Astrocyte (in vitro differentiated cells and primary cell): ENCODE measurements at regions not wholly inside any gene's neighbourhood (a gene's known extent, or its start where the extent isn't known, plus 50 kb on each side); places are given as distances from the start of the nearest gene placed in this dataset.

Experiments
- DNase-seq: peaks from one replicate; pipeline ENCODE4 v3.0.0-alpha.2; 2010; ENCODE audit warnings: low read depth
- FAIRE-seq: peaks from 2 replicates; lab custom pipeline; 2011; peaks lifted over from hg19 to GRCh38; lab: Jason Lieb, UNC
- H2AFZ ChIP-seq: 2 replicates; pipeline ENCODE4 v1.6.0; 2012; ENCODE audit warnings: low read depth, low read length, inconsistent platforms
- H3K27ac ChIP-seq: 2 replicates; pipeline ENCODE4 v1.5.1; 2011; ENCODE audit warnings: low read depth, low read length, inconsistent platforms
- H3K27me3 ChIP-seq: 2 replicates; pipeline ENCODE4 v1.6.0; 2011; ENCODE audit warnings: low read length, inconsistent platforms; ENCODE audit not compliant: insufficient read depth
- H3K36me3 ChIP-seq: 2 replicates; pipeline ENCODE4 v1.5.1; 2011; ENCODE audit warnings: low read length, inconsistent platforms; ENCODE audit not compliant: insufficient read depth
- H3K4me1 ChIP-seq: 2 replicates; pipeline ENCODE4 v1.5.1; 2011; ENCODE audit warnings: low read length, inconsistent platforms; ENCODE audit not compliant: insufficient read depth
- H3K4me2 ChIP-seq: 2 replicates; pipeline ENCODE4 v1.6.0; 2012; ENCODE audit warnings: low read length, inconsistent platforms
- H3K4me3 ChIP-seq: 2 replicates; pipeline ENCODE4 v1.5.1; 2011; ENCODE audit warnings: low read depth, mild to moderate bottlenecking, low read length, inconsistent platforms; ENCODE audit not compliant: insufficient read depth
- H3K79me2 ChIP-seq: 2 replicates; pipeline ENCODE4 v1.6.0; 2012; ENCODE audit warnings: mild to moderate bottlenecking, low read length, inconsistent platforms; ENCODE audit not compliant: insufficient read depth
- H3K9ac ChIP-seq: 2 replicates; pipeline ENCODE4 v1.6.0; 2012; ENCODE audit warnings: mild to moderate bottlenecking, low read length, inconsistent platforms
- H3K9me3 ChIP-seq: 2 replicates; pipeline ENCODE4 v1.5.1; 2012; ENCODE audit warnings: low read depth, mild to moderate bottlenecking, low read length, inconsistent platforms; ENCODE audit not compliant: insufficient read depth
- H4K20me1 ChIP-seq: 2 replicates; pipeline ENCODE4 v1.6.0; 2012; ENCODE audit warnings: low read length, inconsistent platforms; ENCODE audit not compliant: insufficient read depth
- H3K27ac Mint-ChIP-seq: one replicate; pipeline ENCODE4 v1.8.0; 2021; ENCODE audit warnings: mild to moderate bottlenecking, mixed read lengths; ENCODE audit not compliant: unreplicated experiment
- H3K27me3 Mint-ChIP-seq: one replicate; pipeline ENCODE4 v1.8.0; 2021; ENCODE audit warnings: low read depth, mixed read lengths; ENCODE audit not compliant: unreplicated experiment
- H3K36me3 Mint-ChIP-seq: one replicate; pipeline ENCODE4 v1.8.0; 2021; ENCODE audit warnings: low read depth, mixed read lengths; ENCODE audit not compliant: unreplicated experiment
- H3K4me1 Mint-ChIP-seq: one replicate; pipeline ENCODE4 v1.8.0; 2021; ENCODE audit warnings: low read depth, mixed read lengths; ENCODE audit not compliant: unreplicated experiment
- H3K4me3 Mint-ChIP-seq: one replicate; pipeline ENCODE4 v1.8.0; 2021; ENCODE audit warnings: mild to moderate bottlenecking, moderate library complexity, mixed read lengths; ENCODE audit not compliant: unreplicated experiment
- H3K9me3 Mint-ChIP-seq: one replicate; pipeline ENCODE4 v1.8.0; 2021; ENCODE audit warnings: mild to moderate bottlenecking, mixed read lengths; ENCODE audit not compliant: unreplicated experiment
- CTCF ChIP-seq: IDR thresholded peaks from 2 replicates; pipeline ENCODE4 v1.5.1; 2011; ENCODE audit warnings: low read depth, mild to moderate bottlenecking, inconsistent platforms, low read length, moderate library complexity; ENCODE audit not compliant: insufficient read depth
- EZH2 ChIP-seq: IDR thresholded peaks from 2 replicates; pipeline ENCODE4 v1.6.1; 2012; ENCODE audit warnings: mild to moderate bottlenecking, low read length, inconsistent platforms; ENCODE audit not compliant: insufficient read depth

DNA sequence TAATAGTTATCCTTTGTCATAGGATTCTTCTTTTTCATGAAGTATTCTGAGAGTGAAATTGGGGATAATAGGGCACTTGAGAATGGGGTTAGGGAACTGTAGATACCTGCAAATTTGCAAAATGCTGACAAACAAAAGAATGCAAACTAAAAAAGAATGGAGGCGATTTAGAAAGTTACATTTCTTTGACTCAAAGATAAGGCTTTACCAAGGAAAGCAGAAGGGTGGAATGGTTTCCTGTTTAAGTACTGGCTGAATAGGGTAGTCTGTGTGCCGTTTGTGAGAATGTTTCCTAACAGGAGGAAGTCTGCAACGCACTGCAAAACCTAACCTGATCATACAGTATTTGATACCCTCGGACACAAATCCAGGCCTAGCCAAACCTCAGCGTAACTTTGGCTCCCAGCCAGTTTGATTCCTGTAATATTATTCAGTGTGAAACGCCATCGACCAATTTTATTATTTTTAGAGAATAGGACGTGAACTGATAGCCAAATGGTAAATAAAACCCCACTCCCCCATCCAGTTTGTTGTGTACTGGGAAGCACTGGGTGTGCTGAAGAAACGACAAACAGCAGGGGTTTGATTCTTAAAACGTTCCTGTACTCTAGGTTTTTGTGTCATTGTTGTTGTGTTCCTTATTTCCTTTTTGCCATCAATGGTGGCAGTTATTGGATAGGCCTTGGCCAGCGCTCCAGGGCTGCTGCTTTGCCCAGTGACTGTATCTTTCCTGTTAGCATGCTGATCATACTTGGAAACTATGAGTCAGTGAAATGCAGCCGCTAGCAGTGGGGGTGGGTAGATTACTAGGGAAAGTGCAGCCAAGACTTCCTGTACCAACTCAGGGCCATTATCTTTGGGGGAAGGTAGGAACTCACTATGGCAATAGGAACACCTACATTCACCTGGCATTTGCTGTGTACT is 148.0 kb upstream of the TBL1XR1 start:
- DNase-seq (peak; percentile 96), FAIRE-seq (peak; percentile 84)
- no peaks in the 10 kb centered on the region for H3K36me3 Mint-ChIP-seq
- Histone ChIP-seq H3K9me3 (no peaks in the 10 kb centered on the region), H4K20me1 (no peaks in the 10 kb centered on the region), H3K4me3 (no peak overlapping the region), H3K27ac (peak overlapping the region; percentile 97), H3K27me3 (no peaks in the 10 kb centered on the region), H3K79me2 (no peaks in the 10 kb centered on the region), H3K36me3 (no peaks in the 10 kb centered on the region), H3K4me1 (peaks cover 26% of the 10 kb centered on the region), H3K4me2 (peak overlapping the region; percentile 77), H2AFZ (peak overlapping the region; percentile 78), H3K9ac (peak overlapping the region; percentile 73)
- H3K4me1 Mint-ChIP-seq: peaks cover 42% of the 10 kb centered on the region
- H3K27me3 Mint-ChIP-seq: no peaks in the 10 kb centered on the region
- TF ChIP-seq CTCF (no peak), EZH2 (no peak)
- H3K27ac Mint-ChIP-seq: peak overlapping the region; percentile 98
- H3K4me3 Mint-ChIP-seq: peak overlapping the region; percentile 22
- no peaks in the 10 kb centered on the region for H3K9me3 Mint-ChIP-seq

- Histone ChIP-seq H3K27me3 (no peaks in the 10 kb centered on the region), H3K9me3 (no peaks in the 10 kb centered on the region), H3K4me2 (peak overlapping the region; percentile 77), H2AFZ (no peak overlapping the region), H3K36me3 (no peaks in the 10 kb centered on the region), H3K79me2 (no peaks in the 10 kb centered on the region), H3K4me3 (no peak overlapping the region), H3K9ac (no peak overlapping the region), H4K20me1 (no peaks in the 10 kb centered on the region), H3K4me1 (peaks cover 24% of the 10 kb centered on the region), H3K27ac (peak overlapping the region; percentile 97)
- no peaks in the 10 kb centered on the region for H3K9me3 Mint-ChIP-seq
- peak overlapping the region; percentile 98 for H3K27ac Mint-ChIP-seq
- DNase-seq: no peak
- no peak for FAIRE-seq
- H3K36me3 Mint-ChIP-seq: no peaks in the 10 kb centered on the region
- H3K4me1 Mint-ChIP-seq: peaks cover 42% of the 10 kb centered on the region
- TF ChIP-seq EZH2 (no peak), CTCF (no peak)
- no peaks in the 10 kb centered on the region for H3K27me3 Mint-ChIP-seq
- no peak overlapping the region for H3K4me3 Mint-ChIP-seq
Measured at GRCh38 chr3:177345973-177346503, 148.8 kb upstream of the TBL1XR1 start.
